ENCODE measurements at regions not wholly inside any gene's neighbourhood (a gene's known extent, or its start where the extent isn't known, plus 50 kb on each side); places are given as distances from the start of the nearest gene placed in this dataset.

DNA sequence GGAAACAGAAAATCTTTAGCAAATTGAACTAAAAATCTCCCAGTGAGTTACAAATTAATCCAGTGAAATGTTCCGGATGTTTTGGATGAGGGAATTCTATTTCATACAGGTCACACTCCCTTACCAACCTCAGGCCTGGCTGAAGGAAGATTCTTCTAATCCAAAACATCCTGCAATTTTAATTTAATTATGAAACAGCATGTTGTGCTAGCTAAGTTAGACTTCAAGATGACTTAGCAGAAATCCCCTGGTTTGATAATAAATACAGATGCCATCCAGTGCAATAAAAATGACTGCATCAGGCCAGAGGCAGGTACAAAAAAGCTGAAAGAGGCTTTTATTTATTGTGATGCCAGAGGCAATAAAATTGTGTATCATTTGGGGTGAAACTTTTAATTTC is 96.7 kb upstream of the CLDN10 start:
- no peak for DNase-seq

DNA sequence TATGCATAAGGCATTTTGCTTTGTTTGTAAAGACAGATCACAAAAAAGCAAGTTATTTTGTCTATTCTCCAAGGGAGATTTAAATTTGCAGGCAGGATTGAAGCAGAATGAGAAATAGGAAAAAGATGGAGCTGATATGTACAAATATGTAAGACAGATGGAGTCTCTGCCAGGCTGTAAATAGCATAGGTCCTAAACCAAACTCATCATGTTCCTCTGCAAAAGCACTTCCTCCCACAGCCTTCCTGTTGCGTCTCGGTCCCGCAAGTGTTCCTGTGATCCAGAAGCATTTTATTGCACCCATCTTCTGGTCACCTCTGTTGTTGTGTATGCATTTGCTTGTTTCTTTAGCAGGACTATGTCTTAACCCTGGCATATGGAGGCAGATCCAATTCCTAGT is 95.7 kb upstream of the CLDN10 start:
- no peak for DNase-seq

DNA sequence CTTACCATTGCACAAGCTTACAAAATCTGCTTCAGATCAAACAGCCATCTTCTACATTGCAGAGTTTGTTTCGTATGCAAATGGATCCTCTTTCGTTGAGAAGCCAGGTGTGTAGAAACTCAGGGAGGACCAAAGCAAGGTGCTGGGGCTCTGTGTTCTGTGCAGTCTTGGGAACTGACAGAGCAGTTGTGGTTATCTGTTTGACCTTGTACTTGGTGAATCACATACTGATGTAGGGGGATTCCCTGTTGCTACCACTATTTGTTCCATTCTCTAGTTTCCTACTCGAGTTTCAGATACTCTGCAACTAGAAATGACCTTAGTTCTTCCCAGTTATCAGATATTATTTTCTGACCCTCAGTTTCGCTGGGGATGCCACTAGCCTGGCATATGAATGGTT is 95.2 kb upstream of the CLDN10 start:
- DNase-seq: no peak

DNA sequence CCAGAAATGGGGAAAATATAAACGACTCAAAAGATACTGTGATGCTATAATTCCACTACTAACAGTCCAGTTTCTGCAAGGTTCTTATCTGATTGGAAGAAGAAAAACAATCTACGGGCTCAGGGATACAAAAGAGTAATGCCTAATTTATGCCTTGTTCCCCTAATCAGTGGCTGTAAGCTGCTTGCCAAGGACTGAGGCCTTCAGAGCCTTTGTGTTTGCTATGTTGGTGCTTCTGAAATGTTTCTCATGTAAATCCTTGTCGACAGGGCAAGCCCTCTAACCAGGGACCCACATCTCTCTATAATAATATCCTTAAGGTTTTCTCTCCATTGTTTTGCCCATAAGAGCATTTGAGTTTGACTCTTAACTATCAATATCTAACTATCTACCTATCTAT is 89.7 kb upstream of the CLDN10 start:
- no peak for DNase-seq

DNA sequence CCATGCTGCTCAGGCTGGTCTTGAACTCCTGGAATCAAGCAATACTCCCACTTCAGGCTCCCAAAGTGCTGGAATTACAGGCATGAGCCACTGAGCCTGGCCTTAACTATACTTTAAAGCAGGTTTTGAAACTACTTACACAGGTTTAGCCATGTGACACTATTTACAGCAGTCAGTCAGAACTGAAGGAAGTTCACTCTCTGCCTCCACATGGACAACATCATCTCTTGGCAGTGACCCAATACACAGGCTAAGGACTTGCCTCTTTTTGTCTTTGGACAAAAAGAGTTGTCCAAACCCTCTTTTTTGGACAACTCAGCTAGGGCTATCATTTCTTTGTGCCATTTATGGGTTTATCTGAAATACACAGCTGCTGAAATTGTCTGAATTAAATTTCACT is 89.0 kb upstream of the CLDN10 start:
- no peak for DNase-seq

DNA sequence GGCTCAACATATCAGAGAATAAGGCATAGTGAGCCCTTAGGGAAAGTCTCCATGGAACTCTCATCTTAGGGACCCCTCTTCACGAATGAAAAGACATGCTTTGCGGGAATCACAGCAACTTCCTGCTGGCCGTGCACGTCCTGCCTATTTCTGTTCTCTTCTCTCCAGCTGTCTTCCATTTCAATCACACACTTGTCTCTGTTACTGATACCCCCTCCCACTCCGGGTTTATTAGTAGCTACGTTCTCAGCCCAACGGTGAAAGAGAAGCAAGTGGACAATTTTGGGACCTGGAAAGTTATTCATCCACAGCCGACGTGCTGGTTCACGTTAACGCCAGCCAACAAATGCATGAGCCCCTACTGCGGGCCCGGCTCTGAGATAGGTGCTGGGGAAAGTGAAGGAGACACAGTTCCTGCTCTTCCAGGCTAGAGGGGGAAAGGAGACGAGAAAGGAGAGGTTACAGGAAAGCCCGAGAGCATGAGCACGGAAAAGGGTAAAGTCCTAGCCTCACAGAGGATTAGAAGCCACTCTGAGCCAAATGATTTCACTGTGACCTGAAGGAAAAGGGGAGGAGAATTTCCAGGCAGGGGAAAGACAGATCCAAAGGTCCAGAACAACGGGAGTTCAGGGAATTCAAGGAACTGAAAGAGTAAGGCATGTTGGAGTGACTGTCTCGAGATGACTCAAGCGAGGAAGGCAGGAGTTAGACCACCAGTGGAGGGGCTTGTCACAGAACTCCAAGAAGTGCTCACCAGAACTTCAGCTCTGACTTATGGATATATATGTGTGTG is 81.8 kb upstream of the CLDN10 start:
- DNase-seq: no peak

DNA sequence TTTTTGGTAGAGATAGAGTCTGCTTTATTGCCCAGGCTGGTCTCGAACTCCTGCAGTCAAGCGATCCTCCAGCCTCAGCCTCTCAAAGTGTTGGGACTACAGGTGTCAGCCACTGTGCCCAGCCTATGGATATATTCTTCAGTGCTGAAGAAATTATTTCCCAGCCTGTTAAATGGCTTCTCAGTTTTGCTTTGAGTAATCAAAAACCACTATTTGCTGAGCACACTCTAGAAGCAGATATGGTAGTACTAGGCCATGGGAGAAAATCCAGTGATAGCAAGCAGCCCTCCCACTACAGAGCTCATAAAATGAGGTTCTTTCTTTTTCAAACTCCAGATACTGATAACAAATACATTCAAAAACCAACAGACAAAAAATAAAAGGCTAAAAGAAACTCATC is 80.6 kb upstream of the CLDN10 start:
- no peak for DNase-seq

DNA sequence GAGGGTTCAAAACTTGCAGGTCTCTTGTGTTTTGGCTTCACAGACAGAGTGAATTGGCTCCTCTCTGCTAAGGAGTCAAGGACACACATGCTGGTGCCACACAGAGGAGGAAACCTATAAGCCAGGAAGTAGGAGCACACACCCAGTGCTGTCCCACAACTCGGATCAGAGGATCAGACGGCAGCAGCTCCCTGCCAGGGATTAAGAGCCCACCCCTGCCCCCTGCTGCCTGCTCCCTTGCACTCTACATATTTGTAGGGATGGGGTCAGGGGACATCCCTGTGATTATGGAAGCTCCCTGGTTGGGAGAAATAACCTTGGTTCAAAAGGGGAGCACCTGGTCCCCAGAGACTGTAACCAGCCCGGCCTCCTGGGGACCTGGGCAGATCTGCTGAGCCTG is 77.5 kb upstream of the CLDN10 start:
- no peak for DNase-seq

DNA sequence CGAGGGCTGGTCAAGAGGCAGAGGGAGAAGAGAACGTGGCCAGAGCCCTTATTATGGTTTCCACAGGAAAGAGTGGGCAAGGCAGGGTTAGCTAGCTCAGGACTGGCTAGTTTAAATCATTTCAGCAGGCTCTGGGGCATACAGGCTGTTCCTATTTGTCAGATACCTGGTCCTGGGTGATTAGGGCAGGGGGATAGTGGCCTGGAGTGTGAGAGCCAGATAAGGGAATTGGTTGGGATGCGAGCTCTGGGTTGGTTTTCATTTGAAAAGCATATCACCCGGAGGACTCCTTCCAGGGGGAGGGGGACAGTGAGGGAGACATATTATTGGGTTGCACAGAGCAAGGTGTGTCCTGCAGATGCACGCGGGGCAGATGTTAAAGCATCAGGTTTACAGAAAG is 75.3 kb upstream of the CLDN10 start:
- DNase-seq: no peak

DNA sequence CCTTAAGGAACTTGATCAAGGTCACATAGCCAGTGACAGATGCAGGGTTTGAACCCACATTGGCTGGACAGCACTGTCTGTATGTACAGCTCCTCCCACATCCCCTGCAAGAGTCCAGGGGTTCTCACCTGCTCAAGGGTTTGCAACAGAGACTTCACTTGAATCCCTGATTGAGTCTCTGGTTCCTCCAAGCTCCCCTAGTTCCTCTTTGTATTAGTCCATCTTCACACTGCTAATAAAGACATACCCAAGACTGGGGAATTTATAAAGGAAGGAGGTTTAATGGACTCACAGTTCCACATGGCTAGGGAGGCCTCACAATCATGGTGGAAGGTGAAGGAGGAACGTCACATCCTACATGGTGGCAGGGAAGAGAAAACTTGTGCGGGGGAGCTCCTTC is 72.8 kb upstream of the CLDN10 start:
- no peak for DNase-seq

DNA sequence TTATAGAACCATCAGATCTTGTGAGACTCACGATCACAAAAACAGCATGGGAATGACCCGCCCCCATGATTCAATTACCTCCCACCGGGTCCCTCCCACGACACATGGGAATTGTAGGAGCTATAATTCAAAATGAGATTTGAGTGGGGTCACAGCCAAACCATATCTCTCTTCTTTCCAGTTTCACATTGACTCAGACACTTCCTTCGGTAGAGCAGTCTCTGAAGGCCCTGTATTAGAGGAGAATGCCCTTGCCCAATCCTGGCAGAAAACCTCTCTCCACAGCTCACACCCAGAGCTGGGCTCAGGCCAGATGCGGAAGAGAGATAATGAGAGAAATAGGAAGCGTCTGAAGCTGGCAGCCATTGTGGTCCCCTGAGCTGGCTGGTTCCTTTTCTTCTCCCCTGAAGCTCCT is 72.4 kb upstream of the CLDN10 start:
- DNase-seq: no peak

DNA sequence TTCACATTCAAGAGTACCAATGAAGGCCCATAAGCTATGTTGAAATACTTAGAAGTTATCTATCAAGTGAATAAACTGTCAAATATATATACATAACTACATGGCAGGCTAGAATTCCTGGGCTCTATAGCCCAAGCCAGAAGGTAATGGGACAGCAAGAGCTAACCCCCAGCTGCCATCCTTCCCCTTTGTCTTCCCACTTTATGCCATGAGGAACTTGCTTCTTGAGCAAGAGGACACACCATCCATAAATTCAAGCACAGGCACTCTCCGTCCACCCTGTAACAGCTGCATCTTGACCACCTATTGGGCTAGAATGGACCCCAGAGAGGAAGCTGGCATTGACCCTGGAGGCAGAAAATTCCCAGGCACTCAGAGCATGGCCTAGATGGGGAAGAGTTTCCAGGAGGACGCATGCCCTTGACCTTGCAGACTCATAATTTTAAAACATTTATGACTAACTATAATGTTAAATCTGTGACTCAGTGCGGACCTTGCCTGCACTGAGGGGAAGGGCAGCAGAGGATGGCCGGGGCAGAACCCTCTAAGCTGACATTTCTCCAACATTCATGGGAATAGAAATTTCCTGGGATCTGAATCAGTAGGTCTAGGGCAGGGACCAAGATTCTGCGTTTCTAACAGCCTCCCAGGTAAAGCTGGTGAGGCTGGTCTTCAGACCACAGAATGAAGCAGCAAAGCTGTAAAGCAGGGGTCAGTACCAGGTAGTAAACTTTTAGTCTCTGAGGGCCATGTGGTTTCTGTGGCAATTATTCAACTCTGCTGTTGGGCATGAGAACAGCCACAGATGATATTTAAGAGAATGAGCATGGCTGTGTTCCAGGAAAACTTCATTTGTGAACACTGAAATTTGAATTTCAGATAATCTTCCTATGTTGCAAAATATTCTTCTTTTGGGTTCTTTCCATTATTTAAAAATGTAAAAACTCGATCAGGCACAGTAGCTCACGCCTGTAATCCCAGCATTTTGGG is 71.4 kb upstream of the CLDN10 start:
- DNase-seq: no peak

DNA sequence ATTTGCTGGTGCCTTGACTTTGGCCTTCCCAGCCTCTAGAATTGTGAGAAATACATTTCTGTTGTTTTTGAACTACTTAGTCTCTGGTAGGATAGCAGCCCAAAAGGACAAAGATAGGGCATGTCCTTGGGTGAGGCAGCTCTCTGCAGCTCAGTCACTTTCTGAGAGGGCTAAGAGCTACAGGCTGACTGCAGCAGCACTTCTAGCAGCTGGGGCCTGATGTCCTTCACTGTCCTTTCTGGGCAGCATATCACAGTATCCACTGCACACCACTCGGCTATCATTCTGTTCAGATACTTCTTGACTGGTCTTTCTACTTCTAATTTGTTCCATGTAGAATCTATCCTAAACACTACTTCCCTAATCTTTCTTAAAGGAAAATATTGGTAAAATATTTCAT is 68.5 kb upstream of the CLDN10 start:
- DNase-seq: no peak

DNA sequence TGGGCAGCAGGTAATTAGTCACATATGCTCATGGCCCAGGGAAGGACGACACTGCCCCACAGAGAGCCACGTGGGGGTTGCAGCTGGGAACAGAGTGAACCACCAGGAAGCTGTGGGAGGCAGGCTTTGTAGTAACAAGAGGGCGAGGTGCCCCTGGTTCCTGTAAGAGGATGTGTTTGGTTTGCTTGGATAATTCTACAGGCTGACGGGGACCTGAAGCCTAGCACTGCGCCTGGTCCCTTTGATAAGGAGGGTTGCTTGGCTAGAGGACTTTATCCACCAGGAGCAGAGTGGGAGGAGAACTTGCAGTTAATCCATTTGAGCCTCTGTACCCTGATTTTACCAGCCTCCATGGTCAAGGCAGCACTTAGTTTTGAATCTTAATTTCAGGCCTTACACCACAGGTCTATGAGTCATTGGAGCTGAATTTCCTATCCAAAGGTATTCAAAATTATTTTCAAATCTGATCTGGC is 67.4 kb upstream of the CLDN10 start:
- DNase-seq: no peak

DNA sequence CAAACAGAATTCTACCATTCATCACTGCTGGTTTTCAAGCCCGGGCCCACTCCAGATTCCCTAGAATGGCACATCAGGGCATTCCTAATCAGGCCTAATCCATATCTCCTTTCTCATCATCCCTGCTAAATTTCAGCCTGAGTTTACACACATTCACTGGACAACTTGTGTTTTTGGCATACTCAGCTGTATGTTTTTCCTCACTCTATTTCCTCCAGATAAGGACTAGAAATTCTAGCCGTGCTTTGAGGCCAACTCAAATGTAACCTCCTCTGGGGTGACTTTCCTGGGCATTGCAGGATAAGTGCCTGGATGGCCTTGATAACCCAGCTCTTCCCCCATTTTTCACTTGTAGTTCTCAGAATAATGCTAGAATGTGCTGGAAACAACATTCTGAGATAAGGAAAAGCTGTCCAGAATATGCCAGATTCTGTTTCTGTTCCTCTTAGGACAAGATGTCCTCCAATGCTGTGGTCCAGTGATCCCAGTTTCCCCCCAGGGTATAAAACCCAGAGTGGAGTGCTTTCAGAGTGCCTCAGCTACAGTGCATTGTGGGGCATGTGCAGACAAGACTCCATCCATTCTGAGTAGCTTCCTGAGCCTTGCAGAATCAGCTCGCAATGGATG is 66.9 kb upstream of the CLDN10 start:
- no peak for DNase-seq

DNA sequence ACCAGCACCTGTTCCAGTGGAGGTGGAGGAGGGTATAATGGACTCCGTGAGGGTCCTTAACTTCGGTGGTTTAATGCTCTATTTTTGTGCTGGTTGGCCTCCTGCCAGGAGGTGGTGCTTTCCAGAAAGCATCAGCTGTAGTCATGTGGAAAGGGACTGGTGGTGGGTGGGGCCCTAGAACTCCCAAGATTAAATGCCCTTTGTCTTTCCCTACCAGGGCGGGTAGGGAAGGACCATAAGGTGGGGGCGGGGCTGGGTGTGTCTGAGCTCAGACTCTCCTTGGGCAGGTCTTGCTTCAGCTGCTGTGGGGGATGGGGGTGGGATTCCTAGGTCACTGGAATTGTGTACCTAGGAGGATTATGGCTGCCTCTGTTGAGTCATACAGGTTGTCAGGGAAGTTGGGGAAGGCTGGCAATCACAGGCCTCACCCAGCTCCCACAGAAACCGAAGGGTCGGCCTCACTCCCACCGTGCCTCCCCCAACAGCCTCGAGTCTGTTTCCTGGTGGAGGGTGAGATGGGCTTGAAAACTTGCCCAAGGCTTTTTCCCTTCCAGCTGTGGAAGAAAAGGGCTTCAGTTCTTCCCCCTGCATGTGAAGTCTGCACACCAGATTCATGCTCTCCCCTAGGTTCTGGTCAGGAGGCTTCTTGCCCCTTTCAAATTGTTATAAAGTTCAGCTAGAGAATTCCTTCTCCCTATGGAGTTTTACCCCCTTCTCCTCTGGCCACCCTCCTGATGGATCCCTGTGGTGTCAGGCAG is 60.3 kb upstream of the CLDN10 start:
- DNase-seq: no peak

DNA sequence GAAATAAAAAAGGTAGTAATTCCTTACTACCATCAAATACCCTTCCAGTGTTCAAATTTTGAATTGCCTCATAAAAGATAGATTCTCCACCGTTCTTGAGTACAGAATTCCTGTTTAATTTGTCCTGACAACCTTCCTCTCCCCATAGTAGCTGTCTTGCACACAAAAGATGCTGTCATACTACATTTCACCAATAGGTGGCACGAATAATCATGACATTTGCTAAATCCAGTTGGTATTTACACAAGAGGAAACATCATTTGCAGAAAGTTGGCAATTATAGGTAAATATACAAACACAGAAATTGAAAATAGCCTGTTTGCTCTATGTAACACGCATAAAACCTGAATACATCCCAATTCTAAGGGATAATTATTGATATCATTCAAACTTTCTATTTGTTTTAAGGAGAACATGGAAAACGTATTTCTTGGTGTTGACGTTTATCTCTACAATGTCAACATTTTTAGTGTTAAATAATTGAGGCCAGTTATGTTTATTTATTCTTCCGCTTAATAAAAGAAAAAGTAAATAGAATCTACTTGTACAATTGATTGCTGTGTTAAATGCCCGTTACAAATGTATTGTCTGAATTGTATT is 58.3 kb upstream of the CLDN10 start:
- no peak for DNase-seq

DNA sequence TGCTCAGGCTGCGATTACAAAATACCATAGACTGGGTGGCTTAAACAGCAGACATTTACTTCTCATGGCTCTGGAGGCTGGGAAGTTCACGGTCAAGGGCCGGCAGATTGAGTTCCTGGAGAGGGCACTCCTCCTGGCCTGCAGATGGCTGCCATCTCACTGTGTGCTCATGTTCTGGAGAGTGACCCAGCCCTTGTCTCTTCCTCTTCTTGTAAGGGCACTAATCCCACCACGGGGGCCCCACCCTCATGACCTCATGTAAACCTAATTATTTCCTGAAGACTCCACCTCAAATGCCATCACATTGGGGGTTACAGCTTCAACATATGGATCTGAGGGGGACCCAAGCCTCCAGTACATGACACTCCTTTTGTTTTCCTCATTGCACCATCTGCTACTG is 56.0 kb upstream of the CLDN10 start:
- no peak for DNase-seq

DNA sequence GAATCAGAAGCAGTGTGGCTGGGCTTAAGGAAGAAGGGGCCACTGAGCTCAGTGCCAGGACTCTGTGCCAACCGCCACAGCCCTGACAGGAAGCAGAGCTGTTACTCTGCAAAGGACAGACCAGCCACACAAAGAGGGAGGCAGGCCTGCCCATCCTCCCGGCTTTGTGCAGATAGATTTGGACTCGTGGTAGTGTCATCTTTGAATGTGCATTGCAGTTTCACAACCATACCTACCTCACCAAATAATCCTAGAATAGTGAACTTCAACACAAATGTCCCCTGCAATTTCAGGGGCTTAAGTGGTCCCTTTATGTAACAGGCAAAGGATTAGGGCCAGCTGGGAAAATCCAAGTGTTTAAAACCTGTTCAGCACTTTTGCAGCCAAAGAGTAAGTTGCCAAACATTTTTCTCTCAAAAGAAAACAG is 55.1 kb upstream of the CLDN10 start:
- no peak for DNase-seq

DNA sequence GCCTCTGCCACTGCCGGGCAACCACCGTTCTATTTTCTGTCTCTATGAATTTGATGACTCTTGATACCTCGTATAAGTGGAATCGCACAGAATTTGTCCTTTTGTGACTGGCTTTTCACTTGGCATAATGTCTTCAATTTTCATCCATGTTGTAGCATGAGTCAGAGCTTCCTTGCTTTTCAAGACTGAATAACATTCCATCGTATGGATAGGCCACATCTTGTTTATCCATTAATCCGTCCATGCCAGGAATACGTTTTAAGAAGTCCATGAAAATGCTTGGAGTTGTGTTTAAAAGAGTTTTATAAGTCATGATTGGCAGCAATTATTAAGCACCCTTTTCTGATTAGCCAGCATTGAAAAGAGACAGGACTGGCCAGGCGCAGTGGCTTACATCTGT is 53.6 kb upstream of the CLDN10 start:
- DNase-seq: no peak

DNA sequence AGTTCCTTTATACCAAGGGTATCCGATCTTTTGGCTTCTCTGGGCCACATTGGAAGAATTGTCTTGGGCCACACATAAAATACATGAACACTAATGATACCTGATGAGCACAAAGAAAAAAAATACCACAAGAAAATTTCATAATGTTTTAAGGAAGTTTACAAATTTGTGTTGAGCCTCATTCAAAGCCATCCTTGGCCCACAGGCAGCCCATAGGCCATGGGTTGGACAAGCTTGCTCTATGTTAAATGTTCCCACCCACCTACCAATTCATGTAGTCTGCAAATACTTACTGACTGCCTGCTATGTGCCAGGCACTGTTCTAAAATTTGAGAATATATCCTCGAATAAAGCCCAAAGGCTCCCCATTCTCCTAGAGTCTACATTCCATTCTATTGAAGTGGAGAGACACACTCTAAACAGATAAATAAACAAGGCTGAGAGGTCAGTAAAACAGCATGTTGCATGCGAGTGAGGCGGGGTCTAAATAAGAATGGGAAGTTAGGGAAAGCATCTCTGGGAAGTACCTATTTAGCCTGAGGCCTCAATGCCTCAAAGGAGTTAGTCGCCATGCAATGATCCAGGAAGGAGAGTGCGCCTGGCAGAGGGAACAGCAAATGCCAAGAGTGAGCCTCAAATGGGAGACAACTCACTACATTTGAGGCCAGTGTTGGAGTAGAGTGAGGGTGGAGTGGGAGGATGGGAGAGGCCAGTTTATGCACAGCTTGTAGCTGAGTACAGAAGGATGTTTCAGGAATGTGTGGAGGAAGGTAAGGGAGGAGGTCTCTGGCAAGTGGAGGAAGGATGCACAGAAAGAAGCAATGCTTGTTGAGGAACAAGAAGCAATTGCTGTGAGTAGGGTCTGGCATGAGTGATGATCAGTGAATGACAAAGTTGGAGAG is 52.5 kb upstream of the CLDN10 start:
- DNase-seq: no peak

Data from activated T-cell treated with anti-CD3 and anti-CD28 coated beads, Interleukin-2, amount 50 U/mL, for 1 hour (primary cell).